Colonic mucosa (tissue), 4 donors: ENCODE measurements at regions not wholly inside any gene's neighbourhood (a gene's known extent, or its start where the extent isn't known, plus 50 kb on each side); places are given as distances from the start of the nearest gene placed in this dataset.

ENCODE experiments used
- DNase-seq: peaks from one replicate; pipeline ENCODE4 v3.0.0-alpha.2; 2020
- H3K27ac ChIP-seq: fragments of 200-600 bp; one replicate; pipeline ENCODE4 v1.8.0; 2021
- H3K27me3 ChIP-seq: fragments of 200-600 bp; one replicate; pipeline ENCODE4 v1.8.0; 2021
- H3K36me3 ChIP-seq: fragments of 200-600 bp; one replicate; pipeline ENCODE4 v1.8.0; 2021
- H3K4me1 ChIP-seq: fragments of 200-600 bp; one replicate; pipeline ENCODE4 v1.8.0; 2021; ENCODE audit warnings: mild to moderate bottlenecking
- H3K4me3 ChIP-seq: fragments of 200-600 bp; one replicate; pipeline ENCODE4 v1.8.0; 2021
- H3K9ac ChIP-seq, 2 donors: one replicate each; pipeline ENCODE4 v1.7.0; 2013; ENCODE audit warnings: control low read depth in 2 of 2, low read depth in 2 of 2, low read length in 2 of 2
- H3K9me3 ChIP-seq: fragments of 200-600 bp; one replicate; pipeline ENCODE4 v1.8.0; 2021
- intact Hi-C: fragments of 100-400 bp; cut with DNase I; formaldehyde crosslinking; loops from one replicate; pipeline ENCODE4 v1.14.1; 2022
- TF ChIP-seq, protein P1 (sequence below): fragments of 200-600 bp; IDR thresholded peaks from one replicate; pipeline ENCODE4 v1.8.0; 2022; ENCODE audit warnings: antibody characterized with exemption, mild to moderate bottlenecking
- donor health status: healthy.
- donor health status: DM: no; HTN: no; CAD: no.
- donor health status: DM: no; HTN: no; CAD: no.

DNA sequence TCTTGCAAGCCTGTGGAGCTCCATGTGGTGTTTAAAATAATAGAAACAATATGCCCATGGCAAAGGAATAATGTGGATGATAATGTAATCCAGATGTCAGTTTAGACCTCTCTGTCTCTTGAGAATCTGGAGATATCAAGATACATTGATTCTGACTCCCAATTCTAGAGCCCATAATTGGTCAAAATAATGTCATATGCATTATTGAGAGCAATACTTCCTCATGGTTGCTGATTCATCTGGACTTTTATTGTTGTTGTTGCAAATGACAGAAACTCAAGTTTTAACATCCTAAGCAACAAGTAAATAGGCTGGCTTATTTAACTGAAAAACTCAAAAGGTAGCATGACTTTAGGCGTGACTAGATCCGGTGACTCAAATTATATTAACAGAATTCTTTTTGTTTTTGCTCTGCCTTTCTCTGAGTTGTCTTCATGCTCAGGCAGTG lies 152.1 kb downstream of the PCSK1 start:
- Histone ChIP-seq H3K27me3 (no peaks in the 10 kb centered on the region), H3K9ac (no peak overlapping the region), H3K4me3 (no peak overlapping the region), H3K27ac (no peak overlapping the region), H3K9me3 (no peaks in the 10 kb centered on the region), H3K36me3 (no peaks in the 10 kb centered on the region), H3K4me1 (no peaks in the 10 kb centered on the region)
- DNase-seq, result no peak
- intact Hi-C loops, result no loop called here
- TF ChIP-seq, protein P1, sequence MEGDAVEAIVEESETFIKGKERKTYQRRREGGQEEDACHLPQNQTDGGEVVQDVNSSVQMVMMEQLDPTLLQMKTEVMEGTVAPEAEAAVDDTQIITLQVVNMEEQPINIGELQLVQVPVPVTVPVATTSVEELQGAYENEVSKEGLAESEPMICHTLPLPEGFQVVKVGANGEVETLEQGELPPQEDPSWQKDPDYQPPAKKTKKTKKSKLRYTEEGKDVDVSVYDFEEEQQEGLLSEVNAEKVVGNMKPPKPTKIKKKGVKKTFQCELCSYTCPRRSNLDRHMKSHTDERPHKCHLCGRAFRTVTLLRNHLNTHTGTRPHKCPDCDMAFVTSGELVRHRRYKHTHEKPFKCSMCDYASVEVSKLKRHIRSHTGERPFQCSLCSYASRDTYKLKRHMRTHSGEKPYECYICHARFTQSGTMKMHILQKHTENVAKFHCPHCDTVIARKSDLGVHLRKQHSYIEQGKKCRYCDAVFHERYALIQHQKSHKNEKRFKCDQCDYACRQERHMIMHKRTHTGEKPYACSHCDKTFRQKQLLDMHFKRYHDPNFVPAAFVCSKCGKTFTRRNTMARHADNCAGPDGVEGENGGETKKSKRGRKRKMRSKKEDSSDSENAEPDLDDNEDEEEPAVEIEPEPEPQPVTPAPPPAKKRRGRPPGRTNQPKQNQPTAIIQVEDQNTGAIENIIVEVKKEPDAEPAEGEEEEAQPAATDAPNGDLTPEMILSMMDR, result no peak

DNA sequence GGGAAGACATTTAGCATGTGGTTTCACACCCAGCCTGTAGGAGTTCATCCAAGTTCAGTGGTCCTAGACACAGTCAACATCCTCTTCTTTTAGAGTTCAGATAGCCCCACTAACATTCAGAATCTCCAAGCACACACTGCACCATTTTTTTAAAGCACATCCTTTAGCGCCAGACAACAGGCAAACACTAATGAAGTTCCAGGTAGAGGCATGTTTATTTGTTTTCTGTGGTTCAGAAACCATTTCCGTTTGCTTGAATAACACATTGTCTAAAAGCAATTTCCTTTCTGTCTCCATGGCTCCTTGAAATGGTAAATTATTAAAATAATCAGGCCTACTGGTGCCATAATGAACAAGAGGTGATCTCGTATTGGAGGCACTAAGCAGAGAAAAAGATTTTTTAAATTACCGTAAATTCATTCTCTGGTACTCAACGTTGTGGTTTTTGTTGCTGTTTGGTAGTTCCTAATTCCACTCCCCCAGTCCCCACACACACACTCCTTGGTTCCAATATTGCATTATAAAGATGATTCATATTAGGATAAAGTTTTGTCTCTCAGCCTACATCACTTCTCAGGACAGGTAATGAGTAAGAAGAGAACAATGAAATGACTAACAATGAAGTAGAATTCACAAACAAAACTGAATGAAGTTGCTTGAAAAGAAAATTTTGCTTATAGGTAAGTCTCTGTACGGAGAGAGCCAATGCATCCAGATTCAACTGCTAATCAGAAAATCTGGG lies 153.1 kb downstream of the PCSK1 start:
- Histone ChIP-seq H3K27me3 (no peaks in the 10 kb centered on the region), H3K9ac (no peak overlapping the region), H3K27ac (no peak overlapping the region), H3K4me3 (no peak overlapping the region), H3K9me3 (no peaks in the 10 kb centered on the region), H3K36me3 (no peaks in the 10 kb centered on the region), H3K4me1 (no peaks in the 10 kb centered on the region)
- DNase-seq, result no peak
- TF ChIP-seq, protein P1, result no peak
- intact Hi-C loops, result no loop called here

DNA sequence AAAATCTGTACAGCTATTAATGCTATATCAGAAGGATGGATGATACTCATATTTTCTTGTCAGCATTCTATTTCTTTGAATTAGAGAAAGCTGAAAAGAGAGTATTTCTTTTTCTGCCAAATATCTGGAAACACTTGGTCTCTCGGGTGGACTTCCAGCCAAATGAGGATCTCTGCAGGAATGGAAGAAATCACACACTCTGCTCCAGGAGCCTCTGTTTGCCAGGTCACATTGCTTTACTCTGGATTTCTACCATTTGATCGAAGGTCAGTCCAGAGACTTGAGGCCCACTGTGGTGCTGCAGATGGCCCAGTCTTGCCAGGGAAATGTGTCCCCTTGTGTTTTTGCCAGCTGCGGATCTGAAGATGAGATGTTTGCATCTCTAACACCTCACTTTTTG lies 154.1 kb downstream of the PCSK1 start:
- intact Hi-C loops, result no loop called here

DNA sequence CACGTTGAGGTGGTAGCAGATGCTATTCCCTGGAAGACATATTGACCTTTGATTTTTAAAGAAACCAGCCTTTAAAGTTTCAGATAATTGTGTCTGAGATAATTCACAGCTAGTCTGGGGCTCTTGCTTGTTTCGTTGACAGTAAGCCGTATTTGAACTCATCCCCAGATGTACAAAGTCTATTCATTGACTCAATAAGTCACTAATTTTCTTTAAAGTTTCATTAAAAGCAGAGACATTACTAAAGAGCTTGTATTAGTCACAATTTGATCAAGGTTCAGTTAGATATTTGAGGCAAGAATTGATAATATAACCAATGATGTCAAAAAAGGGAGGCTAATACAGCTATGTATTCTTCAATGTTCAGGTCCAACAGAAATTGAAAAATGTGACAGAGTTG lies 158.0 kb downstream of the PCSK1 start:
- Histone ChIP-seq H3K27me3 (no peaks in the 10 kb centered on the region), H3K27ac (no peak overlapping the region), H3K36me3 (no peaks in the 10 kb centered on the region), H3K4me1 (no peaks in the 10 kb centered on the region), H3K9me3 (no peaks in the 10 kb centered on the region), H3K4me3 (no peak overlapping the region), H3K9ac (no peak overlapping the region)
- TF ChIP-seq, protein P1, result no peak
- intact Hi-C loops, result no loop called here
- no peak for DNase-seq

More for the DNA sequence above, 154.1 kb downstream of the PCSK1 start:
- no peaks in the 10 kb centered on the region for H3K27me3 ChIP-seq
- no peak for DNase-seq
- H3K27ac ChIP-seq, result no peak overlapping the region
- TF ChIP-seq, protein P1, result no peak
- H3K4me1 ChIP-seq, result no peaks in the 10 kb centered on the region
- H3K4me3 ChIP-seq, result no peak overlapping the region
- no peaks in the 10 kb centered on the region for H3K36me3 ChIP-seq
- H3K9ac ChIP-seq, result no peak overlapping the region
- H3K9me3 ChIP-seq, result no peaks in the 10 kb centered on the region

DNA sequence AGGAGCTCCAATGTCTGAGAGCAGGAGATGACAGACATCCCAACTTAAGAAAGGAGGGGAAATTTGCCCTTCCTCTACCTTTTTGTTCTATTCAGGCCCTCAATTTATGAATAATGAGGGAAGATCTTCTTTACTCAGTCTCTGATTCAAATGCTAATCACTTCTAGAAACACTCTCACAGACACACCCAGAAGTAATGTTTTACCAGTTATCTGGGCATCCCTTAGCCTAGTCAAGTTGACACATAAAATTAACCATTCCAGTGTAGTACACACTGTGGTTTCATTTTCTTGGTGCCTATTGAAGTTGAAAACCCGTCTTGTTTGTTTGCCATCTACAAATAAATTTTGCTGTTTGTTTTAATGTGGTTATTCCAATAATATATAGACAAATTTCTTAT lies 167.6 kb downstream of the PCSK1 start:
- H3K27ac ChIP-seq, result no peak overlapping the region
- no peaks in the 10 kb centered on the region for H3K27me3 ChIP-seq
- intact Hi-C loops, result no loop called here
- no peaks in the 10 kb centered on the region for H3K36me3 ChIP-seq
- no peak for DNase-seq
- no peaks in the 10 kb centered on the region for H3K4me1 ChIP-seq
- H3K9me3 ChIP-seq, result no peaks in the 10 kb centered on the region
- no peak overlapping the region for H3K4me3 ChIP-seq
- TF ChIP-seq, protein P1, result no peak
- H3K9ac ChIP-seq, result no peak overlapping the region
